ENCODE measurements at regions not wholly inside any gene's neighbourhood (a gene's known extent, or its start where the extent isn't known, plus 50 kb on each side); places are given as distances from the start of the nearest gene placed in this dataset.

GRCh38 chr5:4628645-4629385, 511.3 kb upstream of the ADAMTS16 start:
- DNase-seq (ENCODE audit: low read depth, low spot score) = no peak

GRCh38 chr5:4630031-4630430, 510.1 kb upstream of the ADAMTS16 start:
- no peak for DNase-seq (ENCODE audit: low read depth, low spot score)

- DNase-seq (ENCODE audit: low read depth, low spot score) = no peak
Measured at GRCh38 chr5:4634342-4634741, 505.8 kb upstream of the ADAMTS16 start.

- DNase-seq (ENCODE audit: low read depth, low spot score) = no peak
Measured at GRCh38 chr5:4636378-4636777, 503.8 kb upstream of the ADAMTS16 start.

GRCh38 chr5:4639946-4640345, 500.2 kb upstream of the ADAMTS16 start:
- DNase-seq (ENCODE audit: low read depth, low spot score) = no peak

- DNase-seq (ENCODE audit: low read depth, low spot score) = peak; percentile 20
Measured at GRCh38 chr5:4640795-4641194, 499.3 kb upstream of the ADAMTS16 start.

- DNase-seq (ENCODE audit: low read depth, low spot score) = no peak
Measured at GRCh38 chr5:4642525-4642924, 497.6 kb upstream of the ADAMTS16 start.

GRCh38 chr5:4643190-4643589, 496.9 kb upstream of the ADAMTS16 start:
- no peak for DNase-seq (ENCODE audit: low read depth, low spot score)

- DNase-seq (ENCODE audit: low read depth, low spot score) = no peak
Measured at GRCh38 chr5:4643960-4644359, 496.2 kb upstream of the ADAMTS16 start.

GRCh38 chr5:4646715-4647375, 493.3 kb upstream of the ADAMTS16 start:
- DNase-seq (ENCODE audit: low read depth, low spot score) = no peak

GRCh38 chr5:4647955-4648354, 492.2 kb upstream of the ADAMTS16 start:
- no peak for DNase-seq (ENCODE audit: low read depth, low spot score)

- DNase-seq (ENCODE audit: low read depth, low spot score) = no peak
Measured at GRCh38 chr5:4651806-4652565, 488.1 kb upstream of the ADAMTS16 start.

- DNase-seq (ENCODE audit: low read depth, low spot score) = no peak
Measured at GRCh38 chr5:4653475-4653874, 486.7 kb upstream of the ADAMTS16 start.

- no peak for DNase-seq (ENCODE audit: low read depth, low spot score)
Measured at GRCh38 chr5:4659851-4660250, 480.3 kb upstream of the ADAMTS16 start.

GRCh38 chr5:4661326-4661725, 478.8 kb upstream of the ADAMTS16 start:
- no peak for DNase-seq (ENCODE audit: low read depth, low spot score)

- peak; percentile 20 for DNase-seq (ENCODE audit: low read depth, low spot score)
Measured at GRCh38 chr5:4661836-4662235, 478.3 kb upstream of the ADAMTS16 start.

GRCh38 chr5:4662756-4663155, 477.4 kb upstream of the ADAMTS16 start:
- no peak for DNase-seq (ENCODE audit: low read depth, low spot score)

- no peak for DNase-seq (ENCODE audit: low read depth, low spot score)
Measured at GRCh38 chr5:4665911-4666310, 474.2 kb upstream of the ADAMTS16 start.

GRCh38 chr5:4674166-4674565, 466.0 kb upstream of the ADAMTS16 start:
- peak; percentile 10 for DNase-seq (ENCODE audit: low read depth, low spot score)

GRCh38 chr5:4676934-4677333, 463.2 kb upstream of the ADAMTS16 start:
- DNase-seq (ENCODE audit: low read depth, low spot score) = no peak

GRCh38 chr5:4684946-4685345, 455.2 kb upstream of the ADAMTS16 start:
- no peak for DNase-seq (ENCODE audit: low read depth, low spot score)

GRCh38 chr5:4698596-4698995, 441.5 kb upstream of the ADAMTS16 start:
- DNase-seq (ENCODE audit: low read depth, low spot score) = no peak

GRCh38 chr5:4699592-4699991, 440.5 kb upstream of the ADAMTS16 start:
- DNase-seq (ENCODE audit: low read depth, low spot score) = no peak
